Hepatocyte (in vitro differentiated cells): ENCODE measurements at regions not wholly inside any gene's neighbourhood (a gene's known extent, or its start where the extent isn't known, plus 50 kb on each side); places are given as distances from the start of the nearest gene placed in this dataset.

Experiments
- EZH2phosphoT487 ChIP-seq: fragments of 200-600 bp; sonication (generic); IDR thresholded peaks from one replicate; pipeline ENCODE4 v1.6.1; 2018; ENCODE audit warnings: antibody characterized with exemption, mild to moderate bottlenecking, low read depth, moderate library complexity; ENCODE audit not compliant: unreplicated experiment, severe bottlenecking
- TF ChIP-seq, protein P1 (sequence below): fragments of 200-600 bp; sonication (generic); IDR thresholded peaks from 2 replicates; pipeline ENCODE4 v1.5.1; 2016; ENCODE audit warnings: antibody characterized with exemption, mild to moderate bottlenecking; ENCODE audit not compliant: poor library complexity

- TF ChIP-seq, protein P1, sequence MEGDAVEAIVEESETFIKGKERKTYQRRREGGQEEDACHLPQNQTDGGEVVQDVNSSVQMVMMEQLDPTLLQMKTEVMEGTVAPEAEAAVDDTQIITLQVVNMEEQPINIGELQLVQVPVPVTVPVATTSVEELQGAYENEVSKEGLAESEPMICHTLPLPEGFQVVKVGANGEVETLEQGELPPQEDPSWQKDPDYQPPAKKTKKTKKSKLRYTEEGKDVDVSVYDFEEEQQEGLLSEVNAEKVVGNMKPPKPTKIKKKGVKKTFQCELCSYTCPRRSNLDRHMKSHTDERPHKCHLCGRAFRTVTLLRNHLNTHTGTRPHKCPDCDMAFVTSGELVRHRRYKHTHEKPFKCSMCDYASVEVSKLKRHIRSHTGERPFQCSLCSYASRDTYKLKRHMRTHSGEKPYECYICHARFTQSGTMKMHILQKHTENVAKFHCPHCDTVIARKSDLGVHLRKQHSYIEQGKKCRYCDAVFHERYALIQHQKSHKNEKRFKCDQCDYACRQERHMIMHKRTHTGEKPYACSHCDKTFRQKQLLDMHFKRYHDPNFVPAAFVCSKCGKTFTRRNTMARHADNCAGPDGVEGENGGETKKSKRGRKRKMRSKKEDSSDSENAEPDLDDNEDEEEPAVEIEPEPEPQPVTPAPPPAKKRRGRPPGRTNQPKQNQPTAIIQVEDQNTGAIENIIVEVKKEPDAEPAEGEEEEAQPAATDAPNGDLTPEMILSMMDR, result no peak
- TF ChIP-seq EZH2phosphoT487, result no peak
These were observed 711.6 kb upstream of the LRRC4C start for GRCh38 chr11:42171046-42171445.
